ENCODE measurements at regions not wholly inside any gene's neighbourhood (a gene's known extent, or its start where the extent isn't known, plus 50 kb on each side); places are given as distances from the start of the nearest gene placed in this dataset.

DNA sequence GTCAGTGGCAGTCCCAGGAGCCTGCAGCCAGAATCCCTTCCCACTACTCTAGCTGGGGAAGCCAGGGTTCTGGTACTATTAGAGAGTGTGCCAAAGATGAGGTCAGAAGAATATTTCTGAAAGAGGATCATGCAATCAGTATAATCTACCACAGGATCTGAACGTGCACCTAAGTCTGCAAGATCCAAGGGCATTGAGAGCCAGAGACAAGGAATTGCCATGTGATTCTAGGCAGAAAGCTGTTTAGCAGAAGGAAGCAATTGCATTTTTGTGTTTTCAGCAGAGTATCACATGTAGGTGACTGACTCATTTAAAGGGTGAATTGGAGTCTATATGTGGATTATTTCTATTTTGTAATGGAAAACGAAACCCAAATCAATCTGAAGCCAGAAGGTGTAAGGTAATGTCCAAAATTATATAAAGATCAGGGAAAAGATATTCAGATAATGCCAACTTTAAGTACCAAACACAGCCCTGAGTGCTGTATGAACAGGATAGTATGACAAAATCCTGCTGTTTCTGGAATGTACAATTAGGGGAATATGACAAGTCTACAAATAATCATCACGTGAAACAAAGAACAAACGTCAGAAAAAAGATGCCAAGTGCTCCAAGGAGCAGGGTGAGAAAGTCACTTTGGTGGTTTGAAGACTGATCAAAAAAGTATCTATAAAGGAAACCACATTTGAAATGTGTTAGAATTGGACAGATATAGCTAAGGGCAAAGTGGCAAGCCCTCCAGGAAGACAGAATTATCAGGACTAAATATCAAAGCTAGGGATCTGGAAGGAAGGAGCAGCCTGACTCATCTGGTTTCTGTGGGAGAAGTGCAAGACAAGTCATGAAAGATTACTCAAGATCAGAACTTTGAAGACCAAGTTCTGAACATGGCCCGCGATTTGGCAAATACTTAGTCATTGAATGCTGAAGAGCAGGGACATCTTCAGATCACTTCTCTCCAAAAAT, 1036.6 kb downstream of the NTRK3 start:
- no peak for DNase-seq

DNA sequence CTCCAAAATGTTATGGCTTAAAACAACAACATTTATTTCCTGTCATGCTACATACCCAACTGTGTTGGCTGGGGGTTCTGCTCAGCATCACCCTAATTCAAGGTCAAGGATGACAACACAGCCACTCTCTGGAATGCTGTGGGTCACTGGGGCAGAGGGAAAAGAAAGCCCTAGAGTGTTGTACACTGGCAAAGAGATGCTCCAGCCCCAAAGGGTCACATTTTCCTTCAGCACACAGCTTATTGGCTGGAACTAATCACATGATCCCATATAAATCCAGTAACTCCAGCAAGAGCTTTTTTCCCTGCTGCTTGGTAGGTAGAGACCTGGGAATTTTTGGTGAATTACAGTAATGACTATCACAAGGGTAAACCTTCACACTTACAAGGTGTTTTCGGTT, 1041.4 kb downstream of the NTRK3 start:
- DNase-seq: no peak

GRCh38 chr15:87213626-87214025, 1042.9 kb downstream of the NTRK3 start:
- no peak for DNase-seq

DNA sequence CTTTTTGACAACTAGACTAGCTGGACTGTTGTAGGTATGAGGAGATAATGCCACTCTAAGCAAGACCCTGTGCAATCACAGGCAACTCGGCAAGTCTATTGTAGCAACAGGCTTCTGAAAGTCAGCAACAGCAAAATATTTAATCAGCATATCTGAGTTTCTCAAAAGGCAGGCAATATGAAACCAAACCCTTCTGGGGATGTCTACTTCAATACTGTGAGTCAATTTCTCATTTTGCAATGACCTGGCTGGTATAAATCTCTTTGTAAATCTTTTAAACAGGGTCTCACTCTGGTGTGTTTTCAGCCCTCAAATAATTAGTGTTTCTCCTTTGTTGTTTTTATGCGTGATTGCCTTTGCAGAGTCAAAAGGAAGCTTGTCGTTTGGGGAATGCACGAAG, 1044.5 kb downstream of the NTRK3 start:
- DNase-seq: no peak

- DNase-seq: no peak
Observed at GRCh38 chr15:87211547-87211946, 1045.0 kb downstream of the NTRK3 start.

- DNase-seq: no peak
Observed at GRCh38 chr15:87209891-87210689, 1046.4 kb downstream of the NTRK3 start.

DNA sequence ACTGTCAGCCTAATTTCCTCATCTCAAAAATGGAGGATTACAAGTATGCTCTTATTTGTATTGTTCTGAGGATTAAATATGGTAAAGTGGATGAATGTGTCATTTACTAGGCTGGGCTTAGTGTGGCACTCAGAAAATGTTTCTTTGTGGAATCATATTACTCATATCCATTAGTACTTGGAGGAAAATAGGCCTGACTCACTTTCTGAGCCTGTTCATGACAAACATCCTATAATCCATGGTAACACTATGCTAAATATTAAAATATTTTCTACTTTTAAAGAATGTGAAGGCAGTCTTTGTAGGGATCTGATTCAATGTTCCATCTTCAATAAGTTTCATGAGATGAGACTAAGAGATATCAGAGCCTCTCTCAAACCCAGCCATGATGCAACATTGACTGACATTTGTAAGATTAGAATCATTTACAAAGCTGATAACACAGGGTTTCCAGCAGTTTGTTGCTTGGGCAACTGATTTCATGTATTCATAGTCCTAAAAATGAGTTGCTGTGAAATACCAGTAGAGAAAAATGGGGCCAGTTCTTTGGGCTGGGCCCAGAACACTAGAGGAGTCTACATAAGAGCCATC, 1048.5 kb downstream of the NTRK3 start:
- no peak for DNase-seq

GRCh38 chr15:87207251-87207650, 1049.3 kb downstream of the NTRK3 start:
- DNase-seq: no peak

DNA sequence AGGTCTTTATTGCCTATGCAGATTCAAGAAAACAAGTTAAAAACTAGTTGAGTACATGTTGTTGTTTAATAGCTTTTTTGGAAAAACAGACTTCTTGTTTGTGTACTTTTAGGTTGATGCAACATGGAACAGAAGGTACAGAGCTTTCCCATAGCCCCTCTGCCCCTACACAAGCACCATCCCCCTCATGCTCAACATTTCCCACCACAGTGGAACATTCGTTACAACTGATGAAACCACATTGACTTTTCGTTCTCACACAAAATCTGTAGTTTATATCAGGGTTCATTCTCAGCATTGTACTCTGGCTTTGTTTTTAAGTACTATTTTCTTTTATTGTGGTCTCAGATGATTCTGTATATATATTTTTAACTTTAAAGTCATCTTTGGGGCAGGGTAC, 1054.6 kb downstream of the NTRK3 start:
- no peak for DNase-seq

GRCh38 chr15:87200149-87200548, 1056.4 kb downstream of the NTRK3 start:
- DNase-seq: no peak

DNA sequence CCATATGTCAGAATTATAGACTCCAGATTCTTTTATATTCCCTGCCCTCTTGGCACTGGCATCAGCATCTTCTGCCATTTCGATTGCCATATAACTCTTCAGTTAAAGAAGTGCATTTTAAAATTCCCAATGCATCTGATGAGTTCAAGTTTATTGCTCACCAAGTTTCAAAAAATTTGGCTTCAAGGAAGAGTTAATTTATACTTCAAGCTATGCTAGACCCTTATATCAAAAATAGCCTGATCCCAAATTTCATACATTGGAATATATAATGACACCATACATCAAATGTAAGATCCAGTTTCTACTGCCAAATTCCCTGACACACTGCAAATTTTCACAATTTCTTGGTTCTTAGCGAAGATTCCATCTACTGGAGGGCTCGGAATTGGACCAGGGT, 1058.6 kb downstream of the NTRK3 start:
- DNase-seq: no peak

DNA sequence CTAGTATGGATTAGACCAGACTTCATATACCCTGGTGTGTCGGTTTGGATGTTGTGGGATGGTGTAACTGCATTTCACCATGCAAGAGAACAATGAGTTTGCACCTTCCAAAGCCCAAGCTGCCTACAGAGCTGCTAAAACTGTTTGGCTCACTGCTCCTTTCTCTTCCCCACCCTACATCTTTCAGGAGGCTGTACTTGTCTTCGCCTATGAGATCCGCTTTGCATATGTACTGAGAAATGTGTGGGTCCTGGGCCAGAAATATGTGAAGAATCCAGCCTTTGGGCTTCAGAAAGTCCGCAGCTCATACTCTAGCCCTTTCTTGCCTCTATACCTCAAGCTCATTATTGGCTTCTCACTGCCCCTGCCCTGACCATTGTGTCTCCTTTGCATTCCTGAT, 1060.0 kb downstream of the NTRK3 start:
- no peak for DNase-seq

DNA sequence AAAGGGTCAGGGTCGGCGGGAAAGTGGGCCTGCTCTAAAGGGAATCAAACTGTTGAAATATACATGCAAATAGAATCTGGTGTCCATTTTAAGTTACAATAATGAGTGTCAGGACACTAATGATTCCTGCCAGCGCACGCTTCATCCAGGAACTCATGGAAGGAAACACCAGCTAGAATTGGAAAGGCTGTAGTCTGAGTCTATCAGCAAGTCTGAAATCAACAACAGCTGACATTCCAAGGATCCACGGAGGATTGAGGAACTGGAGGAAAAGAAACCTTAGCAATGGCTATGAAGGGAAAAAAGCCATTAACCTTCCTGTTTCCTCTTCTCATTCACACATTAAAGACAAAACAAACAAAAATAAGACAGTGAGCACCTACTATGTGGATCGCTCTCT, 1063.1 kb downstream of the NTRK3 start:
- no peak for DNase-seq

GRCh38 chr15:87167706-87168105, 1088.0 kb downstream of the AGBL1 start:
- no peak for DNase-seq

DNA sequence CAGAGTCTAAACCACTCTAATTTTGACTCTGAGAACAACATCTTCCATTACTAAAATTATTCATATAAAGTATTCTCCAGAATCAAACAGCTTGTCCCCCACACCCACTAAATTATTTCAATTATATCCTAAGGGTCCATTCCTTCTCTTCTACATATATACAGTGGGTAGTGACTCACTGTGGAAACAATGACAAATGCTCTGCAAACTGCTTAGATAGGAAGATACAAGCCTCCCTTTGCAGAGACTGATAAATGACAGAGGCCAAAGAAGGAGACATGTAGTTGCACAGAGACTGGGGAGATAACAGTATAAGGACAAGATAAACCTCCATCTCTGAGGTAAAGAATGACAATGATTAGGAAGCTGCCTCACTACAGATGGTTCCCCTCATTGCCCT, 1087.4 kb downstream of the AGBL1 start:
- DNase-seq: no peak

DNA sequence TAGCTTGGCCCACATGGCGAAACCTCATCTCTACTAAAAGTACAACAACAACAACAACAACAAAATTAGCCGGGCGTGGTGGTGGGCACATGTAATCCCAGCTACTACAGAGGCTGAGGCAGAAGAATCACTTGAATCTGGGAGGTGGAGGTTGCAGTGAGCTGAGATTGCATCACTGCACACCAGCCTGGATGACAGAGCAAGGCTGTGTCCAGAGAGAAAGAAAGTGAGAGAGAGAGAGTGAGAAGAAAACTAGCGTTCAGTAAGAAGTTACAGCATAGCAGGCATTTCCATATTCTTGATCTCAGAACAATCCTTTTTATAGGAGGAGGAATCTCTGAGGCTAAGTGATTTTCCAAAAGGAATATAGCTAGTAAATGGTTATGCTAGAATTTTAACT, 1076.1 kb downstream of the AGBL1 start:
- no peak for DNase-seq

DNA sequence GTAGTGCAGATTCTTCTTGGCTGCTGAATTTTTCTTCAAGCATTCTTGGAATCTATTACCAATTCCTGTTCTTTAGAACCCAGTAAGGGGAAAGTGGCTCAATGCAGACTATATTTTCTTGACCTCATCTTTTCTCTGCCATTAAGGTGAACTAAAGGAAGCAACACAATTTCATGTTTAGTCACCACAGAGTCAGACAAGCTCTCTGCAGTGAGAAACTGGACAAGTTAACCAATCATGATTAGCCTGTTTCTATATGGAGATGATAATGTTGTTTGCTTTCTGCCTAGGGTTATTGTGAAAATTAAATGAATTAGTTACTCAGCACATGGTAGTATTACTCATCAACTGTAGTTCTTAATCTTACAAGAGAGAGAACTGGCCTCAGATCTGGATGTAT, 1075.1 kb downstream of the AGBL1 start:
- no peak for DNase-seq

DNA sequence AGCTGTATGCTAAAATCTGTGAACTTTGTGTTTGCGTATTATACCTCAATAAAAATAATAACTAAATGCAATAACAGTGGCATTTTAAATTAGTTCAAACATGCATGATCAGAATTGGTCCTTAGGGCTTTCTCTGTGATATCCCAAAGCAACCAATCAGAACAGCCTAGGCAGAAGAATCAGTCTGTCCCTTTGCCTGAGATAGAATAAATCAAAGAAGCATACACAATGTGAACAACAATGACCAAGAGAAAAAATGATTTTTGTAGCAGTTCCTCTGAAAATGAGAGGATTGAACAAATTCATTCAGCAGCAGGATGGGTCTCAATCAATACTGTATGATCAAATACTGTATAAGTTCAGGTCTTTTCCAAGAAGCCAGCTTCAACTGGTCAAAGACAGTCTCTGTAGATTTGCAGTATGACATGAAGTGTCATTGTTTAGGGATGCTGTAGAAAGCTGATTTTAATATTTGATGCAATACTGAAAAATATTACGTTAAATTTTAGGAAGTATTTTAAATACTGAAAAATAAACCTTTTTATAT, 1071.6 kb downstream of the AGBL1 start:
- DNase-seq: no peak

DNA sequence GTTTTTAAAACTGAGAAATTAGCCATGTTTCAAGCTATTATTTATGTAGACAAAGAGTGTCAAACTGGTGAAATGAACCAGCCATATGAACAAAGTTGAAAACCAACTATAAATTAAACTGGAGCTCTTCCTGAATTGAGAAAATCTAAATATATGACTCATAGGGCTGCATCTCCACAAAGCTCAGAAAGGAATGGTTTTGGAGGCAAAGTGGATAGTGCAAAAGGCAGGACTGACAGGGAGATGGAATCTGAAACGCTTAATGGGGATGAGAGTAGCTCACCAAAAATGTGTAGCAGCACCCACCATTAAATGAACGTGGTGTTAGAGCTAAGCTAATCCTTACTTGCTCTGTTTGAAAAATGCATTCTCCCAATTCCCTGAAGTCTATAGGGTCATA, 1066.0 kb downstream of the AGBL1 start:
- DNase-seq: no peak

GRCh38 chr15:87144775-87145174, 1065.1 kb downstream of the AGBL1 start:
- DNase-seq: no peak

DNA sequence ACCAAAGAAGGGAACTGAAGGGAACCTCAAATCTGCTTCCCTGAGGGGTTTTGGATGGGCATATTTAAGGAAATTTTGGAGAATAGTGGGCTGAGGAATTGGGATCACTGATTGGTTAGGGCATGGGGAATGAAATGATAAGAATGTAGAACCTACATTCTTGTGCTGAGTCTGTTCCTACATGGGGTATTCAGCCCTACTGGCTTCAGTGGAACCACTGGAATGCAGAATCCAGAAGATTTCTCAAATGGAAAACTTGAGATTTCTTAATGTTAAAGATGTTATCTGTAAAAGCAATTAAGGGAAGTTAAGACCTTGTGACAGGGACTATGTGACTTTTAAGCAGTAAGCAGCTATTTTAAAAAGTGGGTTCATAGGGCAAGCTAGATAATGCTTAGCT, 1062.4 kb downstream of the AGBL1 start:
- DNase-seq: no peak

GRCh38 chr15:87135109-87135508, 1055.4 kb downstream of the AGBL1 start:
- DNase-seq: no peak

- no peak for DNase-seq
Observed at GRCh38 chr15:87133704-87134103, 1054.0 kb downstream of the AGBL1 start.

Data from inflammatory macrophage treated with lipopolysaccharide for 4 hours (primary cell).